HepG2 (cell line): ENCODE measurements at regions not wholly inside any gene's neighbourhood (a gene's known extent, or its start where the extent isn't known, plus 50 kb on each side); places are given as distances from the start of the nearest gene placed in this dataset.
A peak's percentile ranks its signal among the peaks of the same experiment; 100 is the strongest.
"Not testable (repeated sequence)": the region's sequence is repeated elsewhere in the genome, so short reads cannot be mapped to it uniquely, and the experiment has no call there.

Experiments used
- DRAP1 ChIP-seq: IDR thresholded peaks from 2 replicates; pipeline ENCODE4 v1.6.1; 2016; ENCODE audit warnings: missing genetic modification reagents, missing compliant biosample characterization
- ELF3 ChIP-seq: IDR thresholded peaks from 2 replicates; pipeline ENCODE4 v1.6.1; 2016; ENCODE audit warnings: missing genetic modification reagents, missing compliant biosample characterization
- FOXK1 ChIP-seq: sonication (generic); formaldehyde crosslinking; IDR thresholded peaks from 2 replicates; pipeline ENCODE4 v1.4.0; 2020; ENCODE audit warnings: low read depth, missing genetic modification reagents, borderline replicate concordance
- FOXP1 ChIP-seq, 2 experiments: fragments of 450-650 bp in 1 of 2; IDR thresholded peaks; 2 replicates each; pipeline ENCODE4 v1.6.1; 2017 to 2018; ENCODE audit warnings: antibody characterized with exemption in 1 of 2
- GABPA ChIP-seq, 2 experiments: IDR thresholded peaks; 2 replicates each; pipeline ENCODE4 v1.6.1; 2011 to 2016; ENCODE audit warnings: low read depth in 2 of 2, low read length in 1 of 2, missing biosample characterization in 1 of 2, missing genetic modification characterization in 1 of 2
- GFI1 ChIP-seq: sonication (generic); formaldehyde crosslinking; IDR thresholded peaks from 2 replicates; pipeline ENCODE4 v1.5.0; 2020; ENCODE audit warnings: missing genetic modification reagents, mild to moderate bottlenecking, borderline replicate concordance
- HDAC1 ChIP-seq: sonication (generic); formaldehyde crosslinking; IDR thresholded peaks from 2 replicates; pipeline ENCODE4 v1.5.1; 2020; ENCODE audit warnings: mild to moderate bottlenecking, missing genetic modification reagents
- HOMEZ ChIP-seq: IDR thresholded peaks from 2 replicates; pipeline ENCODE4 v1.6.1; 2016; ENCODE audit warnings: low read depth
- IRF2 ChIP-seq: IDR thresholded peaks from 2 replicates; pipeline ENCODE4 v1.6.1; 2018; ENCODE audit warnings: missing genetic modification reagents, missing compliant biosample characterization
- MEF2D ChIP-seq: sonication (generic); formaldehyde crosslinking; IDR thresholded peaks from 2 replicates; pipeline ENCODE4 v1.5.1; 2020; ENCODE audit warnings: mild to moderate bottlenecking, missing genetic modification reagents
- RXRA ChIP-seq: sonication (generic); formaldehyde crosslinking; IDR thresholded peaks from 2 replicates; pipeline ENCODE4 v1.5.1; 2020; ENCODE audit warnings: missing genetic modification reagents
- SKIL ChIP-seq: sonication (generic); formaldehyde crosslinking; IDR thresholded peaks from 2 replicates; pipeline ENCODE4 v1.8.0; 2022; ENCODE audit warnings: missing genetic modification reagents, mild to moderate bottlenecking, moderate library complexity, borderline replicate concordance
- TEAD3 ChIP-seq: optimal IDR thresholded peaks from 2 replicates; pipeline ENCODE3; 2016; ENCODE audit warnings: borderline replicate concordance
- TGIF2 ChIP-seq: IDR thresholded peaks from 2 replicates; pipeline ENCODE4 v1.6.1; 2016; ENCODE audit warnings: control low read depth, missing compliant biosample characterization
- ZBTB20 ChIP-seq: sonication (generic); formaldehyde crosslinking; IDR thresholded peaks from 2 replicates; pipeline ENCODE4 v1.8.1; 2023; ENCODE audit warnings: missing genetic modification reagents, low read depth, mild to moderate bottlenecking, borderline replicate concordance
- ZFY ChIP-seq: sonication (generic); formaldehyde crosslinking; IDR thresholded peaks from 2 replicates; pipeline ENCODE4 v1.4.0; 2020; ENCODE audit warnings: missing genetic modification reagents
- ZGPAT ChIP-seq: IDR thresholded peaks from 2 replicates; pipeline ENCODE4 v1.6.1; 2016; ENCODE audit warnings: mild to moderate bottlenecking
- ZNF563 ChIP-seq: sonication (generic); formaldehyde crosslinking; IDR thresholded peaks from 2 replicates; pipeline ENCODE4 v1.8.0; 2022; ENCODE audit warnings: mild to moderate bottlenecking, moderate library complexity, missing genetic modification reagents
- ZNF792 ChIP-seq: IDR thresholded peaks from 2 replicates; pipeline ENCODE4 v1.6.1; 2016
- TF ChIP-seq, protein P1 (sequence below): sonication (generic); IDR thresholded peaks from 2 replicates; pipeline ENCODE4 v1.6.1; 2016; ENCODE audit warnings: low read depth, borderline replicate concordance

- TF ChIP-seq SKIL (CRISPR knock-in tag) (peak; percentile 82; the same call in 1 of the 2 replicates), ZGPAT (CRISPR knock-in tag) (peak; percentile 82), GFI1 (CRISPR knock-in tag) (peak; percentile 54; the same call in 1 of the 2 replicates), ZNF563 (peak; percentile 96), RXRA (CRISPR knock-in tag) (peak; percentile 61; the same call in 1 of the 2 replicates), DRAP1 (CRISPR knock-in tag) (peak; percentile 74), FOXP1 (CRISPR knock-in tag; IDR thresholded peaks at IDR 0.05) (peak; percentile 76), MEF2D (CRISPR knock-in tag) (peak; percentile 57; the same call in 1 of the 2 replicates), HDAC1 (CRISPR knock-in tag) (peak; percentile 41; the same call in 1 of the 2 replicates), HOMEZ (CRISPR knock-in tag) (peak; percentile 64; the same call in 1 of the 2 replicates), FOXK1 (CRISPR knock-in tag) (peak; percentile 63; the same call in 1 of the 2 replicates), ZFY (CRISPR knock-in tag) (peak; percentile 73), ELF3 (CRISPR knock-in tag) (peak; percentile 100), GABPA (CRISPR knock-in tag; IDR thresholded peaks at IDR 0.05; ENCODE audit: low read depth) (peak; percentile 74), TGIF2 (CRISPR knock-in tag) (0 out of 2 replicates have a peak, but pooled peaks have one; percentile 36), IRF2 (CRISPR knock-in tag) (peak; percentile 71; the same call in 1 of the 2 replicates), ZBTB20 (CRISPR knock-in tag) (0 out of 2 replicates have a peak, but pooled peaks have one; percentile 53), ZNF792 (CRISPR knock-in tag) (0 out of 2 replicates have a peak, but pooled peaks have one; percentile 18), TEAD3 (CRISPR knock-in tag) (peak; percentile 89)
- not testable (repeated sequence) for TF ChIP-seq FOXP1 (IDR thresholded peaks at IDR 0.05); GABPA (IDR thresholded peaks at IDR 0.05; ENCODE audit: low read depth, low read length)
- TF ChIP-seq, protein P1, sequence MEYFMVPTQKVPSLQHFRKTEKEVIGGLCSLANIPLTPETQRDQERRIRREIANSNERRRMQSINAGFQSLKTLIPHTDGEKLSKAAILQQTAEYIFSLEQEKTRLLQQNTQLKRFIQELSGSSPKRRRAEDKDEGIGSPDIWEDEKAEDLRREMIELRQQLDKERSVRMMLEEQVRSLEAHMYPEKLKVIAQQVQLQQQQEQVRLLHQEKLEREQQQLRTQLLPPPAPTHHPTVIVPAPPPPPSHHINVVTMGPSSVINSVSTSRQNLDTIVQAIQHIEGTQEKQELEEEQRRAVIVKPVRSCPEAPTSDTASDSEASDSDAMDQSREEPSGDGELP = peak; percentile 95
Observed at GRCh38 chr15:44830692-44831408, 94.5 kb downstream of the TRIM69 start (continued).
